VCaP (cell line): ENCODE measurements at regions not wholly inside any gene's neighbourhood (a gene's known extent, or its start where the extent isn't known, plus 50 kb on each side); places are given as distances from the start of the nearest gene placed in this dataset.

ENCODE experiments used
- H3K27ac ChIP-seq: fragments of 450-650 bp; 2 replicates; pipeline ENCODE4 v1.5.1; 2017
- CTCF ChIP-seq: fragments of 450-650 bp; conservative IDR thresholded peaks from 2 replicates; pipeline ENCODE4 v1.5.1; 2017; ENCODE audit warnings: mild to moderate bottlenecking, moderate library complexity

- no peak overlapping the region for H3K27ac ChIP-seq
- TF ChIP-seq CTCF, result no peak
Measured at GRCh38 chr2:195486987-195487644, 169.9 kb upstream of the SLC39A10 start.

GRCh38 chr2:195486520-195486919, 170.5 kb upstream of the SLC39A10 start:
- H3K27ac ChIP-seq, result no peak overlapping the region
- no peak for TF ChIP-seq CTCF

GRCh38 chr2:195482010-195482409, 175.0 kb upstream of the SLC39A10 start:
- TF ChIP-seq CTCF, result no peak
- no peak overlapping the region for H3K27ac ChIP-seq

- no peak overlapping the region for H3K27ac ChIP-seq
- TF ChIP-seq CTCF, result no peak
Measured at GRCh38 chr2:195480121-195480520, 176.9 kb upstream of the SLC39A10 start.

- H3K27ac ChIP-seq, result no peak overlapping the region
- TF ChIP-seq CTCF, result no peak
Measured at GRCh38 chr2:195479407-195479806, 177.6 kb upstream of the SLC39A10 start.

GRCh38 chr2:195477996-195478382, 179.0 kb upstream of the SLC39A10 start:
- no peak overlapping the region for H3K27ac ChIP-seq
- TF ChIP-seq CTCF, result no peak

- no peak for TF ChIP-seq CTCF
- no peak overlapping the region for H3K27ac ChIP-seq
Measured at GRCh38 chr2:195477248-195477995, 179.6 kb upstream of the SLC39A10 start.
